HepG2 (cell line): ENCODE measurements at regions not wholly inside any gene's neighbourhood (a gene's known extent, or its start where the extent isn't known, plus 50 kb on each side); places are given as distances from the start of the nearest gene placed in this dataset.
A peak's percentile ranks its signal among the peaks of the same experiment; 100 is the strongest.

Experiments
- CC2D1A ChIP-seq: sonication (generic); formaldehyde crosslinking; IDR thresholded peaks from 2 replicates; pipeline ENCODE4 v1.8.1; 2023; ENCODE audit warnings: mild to moderate bottlenecking, missing genetic modification reagents
- CTCF ChIP-seq: sonication (generic); formaldehyde crosslinking; IDR thresholded peaks from 2 replicates; pipeline ENCODE4 v1.5.0; 2020; ENCODE audit warnings: mild to moderate bottlenecking, missing genetic modification reagents, moderate library complexity
- ERF ChIP-seq: IDR thresholded peaks from 2 replicates; pipeline ENCODE4 v1.6.1; 2018; ENCODE audit warnings: missing biosample characterization, missing genetic modification reagents
- FOXJ3 ChIP-seq: sonication (generic); formaldehyde crosslinking; IDR thresholded peaks from 2 replicates; pipeline ENCODE4 v1.4.0; 2020; ENCODE audit warnings: missing genetic modification reagents, mild to moderate bottlenecking, borderline replicate concordance
- MED1 ChIP-seq: sonication (generic); formaldehyde crosslinking; IDR thresholded peaks from 2 replicates; pipeline ENCODE4 v1.4.0; 2020; ENCODE audit warnings: missing genetic modification reagents
- NFYC ChIP-seq: IDR thresholded peaks from 2 replicates; pipeline ENCODE4 v1.6.1; 2016; ENCODE audit warnings: missing genetic modification reagents, missing compliant biosample characterization
- POLR2A ChIP-seq, 2 experiments: IDR thresholded peaks; 2 replicates each; pipeline ENCODE4 v1.6.1; 2011; ENCODE audit warnings: low read depth in 2 of 2, low read length in 2 of 2, mild to moderate bottlenecking in 1 of 2, moderate library complexity in 1 of 2; ENCODE audit not compliant: insufficient read depth in 1 of 2
- TBP ChIP-seq: sonication (generic); formaldehyde crosslinking; IDR thresholded peaks from 2 replicates; pipeline ENCODE4 v1.5.0; 2020; ENCODE audit warnings: missing genetic modification reagents
- UBTF ChIP-seq: sonication (generic); formaldehyde crosslinking; IDR thresholded peaks from 2 replicates; pipeline ENCODE4 v1.4.0; 2020; ENCODE audit warnings: mild to moderate bottlenecking, missing genetic modification reagents
- ZBTB7A ChIP-seq: sonication (generic); formaldehyde crosslinking; IDR thresholded peaks from 2 replicates; pipeline ENCODE4 v1.8.0; 2022; ENCODE audit warnings: mild to moderate bottlenecking, missing genetic modification reagents
- ZNF260 ChIP-seq: sonication (generic); formaldehyde crosslinking; IDR thresholded peaks from 2 replicates; pipeline ENCODE4 v1.4.0; 2020; ENCODE audit warnings: missing genetic modification reagents, low read depth, mild to moderate bottlenecking, borderline replicate concordance
- ZNF274 ChIP-seq: sonication (generic); formaldehyde crosslinking; IDR thresholded peaks from 2 replicates; pipeline ENCODE4 v1.5.1; 2020; ENCODE audit warnings: mild to moderate bottlenecking, missing genetic modification reagents

DNA sequence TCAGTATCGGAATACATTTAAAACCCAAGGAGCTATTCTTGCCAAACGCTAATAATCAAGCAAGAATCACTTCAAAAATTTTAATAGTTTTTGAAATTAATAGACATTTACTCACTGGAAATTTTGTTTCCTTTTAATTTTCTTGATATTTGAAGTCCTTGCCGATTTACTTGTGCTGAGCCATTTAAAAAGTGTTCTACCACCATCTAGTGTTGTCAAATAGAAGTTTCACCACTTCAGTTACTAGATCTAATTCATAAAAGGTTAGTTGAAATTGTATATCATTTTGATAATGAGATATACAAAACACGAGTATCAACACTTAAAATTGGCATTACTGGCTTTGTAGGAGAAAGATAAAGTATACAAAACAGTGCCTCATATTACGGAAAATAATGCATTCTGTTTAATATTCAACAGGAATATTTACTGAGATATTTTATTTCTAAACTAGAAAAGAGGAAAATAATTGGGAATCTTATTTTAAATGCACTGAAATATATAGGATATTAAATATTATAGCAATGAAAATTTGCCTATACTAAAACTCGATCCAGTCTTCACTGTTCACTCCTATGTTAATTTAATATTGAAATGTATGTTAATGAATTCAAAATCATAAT lies 664.8 kb upstream of the SEMA3D start:
- TF ChIP-seq FOXJ3 (CRISPR knock-in tag) (no peak), CC2D1A (CRISPR knock-in tag) (no peak), ZNF274 (no peak), ZBTB7A (CRISPR knock-in tag) (no peak), CTCF (CRISPR knock-in tag) (peak; percentile 41), MED1 (CRISPR knock-in tag) (no peak), ZNF260 (CRISPR knock-in tag) (no peak), NFYC (CRISPR knock-in tag) (no peak), UBTF (CRISPR knock-in tag) (no peak), TBP (CRISPR knock-in tag) (no peak), POLR2A (IDR thresholded peaks at IDR 0.05; ENCODE audit: insufficient read depth in 1 of 2, low read depth in 2 of 2, low read length in 2 of 2) (no peak), ERF (CRISPR knock-in tag) (no peak)
